A172 (cell line): ENCODE measurements at regions not wholly inside any gene's neighbourhood (a gene's known extent, or its start where the extent isn't known, plus 50 kb on each side); places are given as distances from the start of the nearest gene placed in this dataset.
"Not testable (repeated sequence)": the region's sequence is repeated elsewhere in the genome, so short reads cannot be mapped to it uniquely, and the experiment has no call there.

Experiments used
- DNase-seq: peaks from one replicate; pipeline ENCODE4 v3.0.0-alpha.2; 2015; ENCODE audit warnings: low spot score

GRCh38 chr2:139410833-139411174 is 630.6 kb upstream of the NXPH2 start:
- peak; percentile 62 for DNase-seq

GRCh38 chr2:139410147-139410832 is 630.1 kb upstream of the NXPH2 start:
- DNase-seq = not testable (repeated sequence)

- no peak for DNase-seq
These were observed 629.0 kb upstream of the NXPH2 start for GRCh38 chr2:139409212-139409611.

- DNase-seq = no peak
These were observed 623.8 kb upstream of the NXPH2 start for GRCh38 chr2:139403948-139404347.

GRCh38 chr2:139394801-139395200 is 614.6 kb upstream of the NXPH2 start:
- DNase-seq = no peak

- DNase-seq = no peak
These were observed 609.2 kb upstream of the NXPH2 start for GRCh38 chr2:139389391-139389790.

- DNase-seq = no peak
These were observed 606.2 kb upstream of the NXPH2 start for GRCh38 chr2:139386401-139386800.

GRCh38 chr2:139383532-139383931 is 603.3 kb upstream of the NXPH2 start:
- no peak for DNase-seq

- DNase-seq = no peak
These were observed 599.9 kb upstream of the NXPH2 start for GRCh38 chr2:139380051-139380450.

- no peak for DNase-seq
These were observed 598.2 kb upstream of the NXPH2 start for GRCh38 chr2:139378373-139378772.

- DNase-seq = no peak
These were observed 594.2 kb upstream of the NXPH2 start for GRCh38 chr2:139374296-139374850.

GRCh38 chr2:139369423-139370409 is 589.5 kb upstream of the NXPH2 start:
- no peak for DNase-seq

- DNase-seq = no peak
These were observed 587.2 kb upstream of the NXPH2 start for GRCh38 chr2:139367416-139367815.

- DNase-seq = no peak
These were observed 586.5 kb upstream of the NXPH2 start for GRCh38 chr2:139366681-139367080.

- no peak for DNase-seq
These were observed 585.0 kb upstream of the NXPH2 start for GRCh38 chr2:139365189-139365588.

- DNase-seq = no peak
These were observed 580.5 kb upstream of the NXPH2 start for GRCh38 chr2:139360654-139361053.

- no peak for DNase-seq
These were observed 579.6 kb upstream of the NXPH2 start for GRCh38 chr2:139359818-139360217.

GRCh38 chr2:139357972-139358371 is 577.8 kb upstream of the NXPH2 start:
- DNase-seq = no peak

- DNase-seq = no peak
These were observed 574.3 kb upstream of the NXPH2 start for GRCh38 chr2:139354518-139354917.

GRCh38 chr2:139353874-139354273 is 573.7 kb upstream of the NXPH2 start:
- DNase-seq = no peak

GRCh38 chr2:139317259-139317658 is 537.1 kb upstream of the NXPH2 start:
- DNase-seq = no peak

- DNase-seq = no peak
These were observed 533.9 kb upstream of the NXPH2 start for GRCh38 chr2:139314059-139314458.
